Karpas-422 (cell line): ENCODE measurements at regions not wholly inside any gene's neighbourhood (a gene's known extent, or its start where the extent isn't known, plus 50 kb on each side); places are given as distances from the start of the nearest gene placed in this dataset.
"Not testable (repeated sequence)": the region's sequence is repeated elsewhere in the genome, so short reads cannot be mapped to it uniquely, and the experiment has no call there.

Experiments used
- DNase-seq: peaks from one replicate; pipeline ENCODE4 v3.0.0-alpha.2; 2015
- H2AFZ ChIP-seq: fragments of 200-600 bp; sonication (generic); 2 replicates; pipeline ENCODE4 v1.6.1; 2014; ENCODE audit warnings: antibody characterized with exemption, low read length, mixed read lengths
- H3K27ac ChIP-seq: fragments of 200-600 bp; sonication (generic); 2 replicates; pipeline ENCODE4 v1.5.1; 2014; ENCODE audit warnings: mild to moderate bottlenecking, low read length, moderate library complexity
- H3K27me3 ChIP-seq: fragments of 200-600 bp; sonication (generic); 2 replicates; pipeline ENCODE4 v1.6.1; 2014; ENCODE audit warnings: low read length, mixed read lengths
- H3K36me3 ChIP-seq: fragments of 200-600 bp; sonication (generic); 2 replicates; pipeline ENCODE4 v1.6.1; 2014; ENCODE audit warnings: low read length, mixed read lengths; ENCODE audit not compliant: insufficient read depth
- H3K4me1 ChIP-seq: fragments of 200-600 bp; sonication (generic); 2 replicates; pipeline ENCODE4 v1.6.1; 2014; ENCODE audit warnings: mild to moderate bottlenecking, low read length, mixed read lengths
- H3K4me2 ChIP-seq: fragments of 200-600 bp; sonication (generic); 2 replicates; pipeline ENCODE4 v1.6.1; 2014; ENCODE audit warnings: low read length, low read depth, mild to moderate bottlenecking; ENCODE audit not compliant: poor library complexity, severe bottlenecking
- H3K4me3 ChIP-seq: fragments of 200-600 bp; sonication (generic); 2 replicates; pipeline ENCODE4 v1.5.1; 2014; ENCODE audit warnings: mild to moderate bottlenecking, antibody characterized with exemption, low read length, mixed read lengths
- H3K79me2 ChIP-seq: fragments of 200-600 bp; sonication (generic); 2 replicates; pipeline ENCODE4 v1.6.1; 2014; ENCODE audit warnings: mild to moderate bottlenecking, low read length, mixed read lengths
- H3K9ac ChIP-seq: fragments of 200-600 bp; sonication (generic); 2 replicates; pipeline ENCODE4 v1.6.0; 2014; ENCODE audit warnings: low read length
- H3K9me2 ChIP-seq: fragments of 200-600 bp; sonication (generic), shearing (Covaris generic); replicated peaks from 2 replicates; pipeline ENCODE4 v1.6.0; 2014; ENCODE audit warnings: mild to moderate bottlenecking, low read length, moderate library complexity; ENCODE audit not compliant: insufficient read depth
- H3K9me3 ChIP-seq: fragments of 300-700, 200-600 bp; sonication (generic); 2 replicates; pipeline ENCODE4 v1.6.1; 2014; ENCODE audit warnings: low read length, mixed read lengths
- H4K20me1 ChIP-seq: fragments of 200-600 bp; sonication (generic); 2 replicates; pipeline ENCODE4 v1.6.1; 2014; ENCODE audit warnings: mild to moderate bottlenecking, antibody characterized with exemption, low read length, low read depth; ENCODE audit not compliant: insufficient read depth

- not testable (repeated sequence) for H3K79me2 ChIP-seq, H3K4me2 ChIP-seq, H3K36me3 ChIP-seq, H2AFZ ChIP-seq, H3K9ac ChIP-seq, H3K27me3 ChIP-seq, DNase-seq, H3K4me3 ChIP-seq, H3K4me1 ChIP-seq, H3K9me3 ChIP-seq, H3K27ac ChIP-seq, H4K20me1 ChIP-seq, H3K9me2 ChIP-seq
These were observed 483.6 kb downstream of the EIPR1 start for GRCh38 chr2:2894011-2894410.

- H3K36me3 ChIP-seq = no peaks in the 10 kb centered on the region
- no peaks in the 10 kb centered on the region for H4K20me1 ChIP-seq
- no peaks in the 10 kb centered on the region for H3K9me2 ChIP-seq
- H3K4me3 ChIP-seq = no peak overlapping the region
- no peaks in the 10 kb centered on the region for H3K4me1 ChIP-seq
- H2AFZ ChIP-seq = no peak overlapping the region
- H3K27ac ChIP-seq = no peak overlapping the region
- H3K79me2 ChIP-seq = no peaks in the 10 kb centered on the region
- H3K9me3 ChIP-seq = no peaks in the 10 kb centered on the region
- no peak overlapping the region for H3K4me2 ChIP-seq
- no peak for DNase-seq
- H3K27me3 ChIP-seq = no peaks in the 10 kb centered on the region
- H3K9ac ChIP-seq = no peak overlapping the region
These were observed 484.7 kb downstream of the EIPR1 start for GRCh38 chr2:2892892-2893291.

- Histone ChIP-seq H3K9ac (no peak overlapping the region), H3K9me2 (no peaks in the 10 kb centered on the region), H3K79me2 (no peaks in the 10 kb centered on the region), H4K20me1 (no peaks in the 10 kb centered on the region), H3K36me3 (no peaks in the 10 kb centered on the region), H3K4me3 (no peak overlapping the region), H3K27me3 (no peaks in the 10 kb centered on the region), H3K27ac (no peak overlapping the region), H3K9me3 (no peaks in the 10 kb centered on the region), H3K4me2 (no peak overlapping the region), H3K4me1 (no peaks in the 10 kb centered on the region), H2AFZ (no peak overlapping the region)
- DNase-seq = no peak
These were observed 485.2 kb downstream of the EIPR1 start for GRCh38 chr2:2892378-2892777.

DNA sequence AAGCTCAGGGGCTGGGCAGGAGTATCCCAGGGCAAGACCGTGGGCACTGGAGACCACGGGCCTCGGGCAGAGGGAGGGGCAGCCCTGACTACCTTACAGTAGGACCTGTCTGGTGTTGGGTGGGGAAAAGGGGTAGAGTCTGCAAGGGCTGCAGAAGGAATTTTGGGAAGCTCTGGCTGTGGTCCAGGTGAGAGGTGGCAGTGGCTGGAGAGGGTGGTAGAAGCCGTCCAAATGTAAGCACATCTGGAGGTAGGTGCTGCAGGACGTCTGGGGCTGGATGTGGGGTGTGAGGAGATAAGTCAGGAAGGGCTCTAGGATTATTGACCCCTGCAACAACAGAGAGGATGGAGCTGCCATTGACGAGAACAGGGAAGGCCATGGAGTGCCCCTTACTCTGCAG is 486.7 kb downstream of the EIPR1 start:
- Histone ChIP-seq H3K79me2 (no peaks in the 10 kb centered on the region), H3K36me3 (no peaks in the 10 kb centered on the region), H3K4me1 (no peaks in the 10 kb centered on the region), H3K4me3 (no peak overlapping the region), H4K20me1 (no peaks in the 10 kb centered on the region), H3K9me2 (no peaks in the 10 kb centered on the region), H3K9me3 (no peaks in the 10 kb centered on the region), H3K27me3 (no peaks in the 10 kb centered on the region), H3K9ac (no peak overlapping the region), H2AFZ (no peak overlapping the region), H3K4me2 (no peak overlapping the region), H3K27ac (no peak overlapping the region)
- no peak for DNase-seq

DNA sequence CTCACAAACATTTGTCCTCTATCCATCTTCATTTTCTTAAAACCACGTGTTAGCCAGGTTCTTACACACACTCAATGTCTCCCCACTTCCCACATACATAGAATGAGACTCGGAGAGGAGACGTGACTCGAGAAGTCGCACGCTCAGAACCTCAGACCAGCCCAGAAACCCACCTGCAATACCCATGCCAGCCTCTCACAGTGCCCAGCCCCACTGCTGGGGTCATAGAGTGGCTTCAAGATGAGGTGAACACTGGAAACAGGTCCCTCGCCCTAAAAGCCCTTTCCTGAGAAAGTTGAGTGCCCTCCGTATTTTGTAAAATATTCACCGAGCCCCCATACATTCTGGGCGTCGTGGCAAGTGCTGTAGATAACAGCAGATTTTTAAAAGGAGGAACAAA is 487.4 kb downstream of the EIPR1 start:
- Histone ChIP-seq H3K4me1 (no peaks in the 10 kb centered on the region), H3K9me2 (no peaks in the 10 kb centered on the region), H4K20me1 (no peaks in the 10 kb centered on the region), H3K9me3 (no peaks in the 10 kb centered on the region), H3K27me3 (no peaks in the 10 kb centered on the region), H3K27ac (no peak overlapping the region), H3K9ac (no peak overlapping the region), H3K4me3 (no peak overlapping the region), H3K36me3 (no peaks in the 10 kb centered on the region), H3K4me2 (no peak overlapping the region), H2AFZ (no peak overlapping the region), H3K79me2 (no peaks in the 10 kb centered on the region)
- DNase-seq = no peak

GRCh38 chr2:2889646-2890045 is 488.0 kb downstream of the EIPR1 start:
- Histone ChIP-seq H3K9ac (no peak overlapping the region), H3K36me3 (no peaks in the 10 kb centered on the region), H2AFZ (no peak overlapping the region), H3K4me1 (no peaks in the 10 kb centered on the region), H3K27ac (no peak overlapping the region), H3K9me3 (no peaks in the 10 kb centered on the region), H4K20me1 (no peaks in the 10 kb centered on the region), H3K4me2 (no peak overlapping the region), H3K4me3 (no peak overlapping the region), H3K9me2 (no peaks in the 10 kb centered on the region), H3K79me2 (no peaks in the 10 kb centered on the region), H3K27me3 (no peaks in the 10 kb centered on the region)
- DNase-seq = no peak

DNA sequence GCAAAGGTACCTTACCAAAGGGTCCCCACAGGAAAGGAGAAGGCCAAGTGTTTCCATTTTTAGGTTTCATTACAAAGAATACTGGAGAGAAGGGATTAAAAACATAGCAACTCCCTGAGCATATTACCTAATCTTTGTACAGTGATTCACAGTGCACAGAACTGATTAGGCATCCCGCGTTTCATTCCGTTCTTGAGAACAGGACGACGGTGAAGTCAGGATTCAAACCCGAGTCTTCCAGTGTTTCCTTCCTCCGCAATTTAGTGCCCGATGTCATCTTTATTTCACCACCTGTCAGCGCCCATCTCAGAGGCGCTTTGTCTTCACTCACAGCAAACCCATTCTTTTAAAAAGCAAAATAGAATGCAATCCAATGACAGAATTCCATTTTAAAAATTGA is 488.5 kb downstream of the EIPR1 start:
- DNase-seq = no peak
- Histone ChIP-seq H3K4me3 (no peak overlapping the region), H3K9me3 (no peaks in the 10 kb centered on the region), H3K27ac (no peak overlapping the region), H3K9ac (no peak overlapping the region), H3K79me2 (no peaks in the 10 kb centered on the region), H3K27me3 (no peaks in the 10 kb centered on the region), H3K4me2 (no peak overlapping the region), H3K9me2 (no peaks in the 10 kb centered on the region), H2AFZ (no peak overlapping the region), H4K20me1 (no peaks in the 10 kb centered on the region), H3K4me1 (no peaks in the 10 kb centered on the region), H3K36me3 (no peaks in the 10 kb centered on the region)

DNA sequence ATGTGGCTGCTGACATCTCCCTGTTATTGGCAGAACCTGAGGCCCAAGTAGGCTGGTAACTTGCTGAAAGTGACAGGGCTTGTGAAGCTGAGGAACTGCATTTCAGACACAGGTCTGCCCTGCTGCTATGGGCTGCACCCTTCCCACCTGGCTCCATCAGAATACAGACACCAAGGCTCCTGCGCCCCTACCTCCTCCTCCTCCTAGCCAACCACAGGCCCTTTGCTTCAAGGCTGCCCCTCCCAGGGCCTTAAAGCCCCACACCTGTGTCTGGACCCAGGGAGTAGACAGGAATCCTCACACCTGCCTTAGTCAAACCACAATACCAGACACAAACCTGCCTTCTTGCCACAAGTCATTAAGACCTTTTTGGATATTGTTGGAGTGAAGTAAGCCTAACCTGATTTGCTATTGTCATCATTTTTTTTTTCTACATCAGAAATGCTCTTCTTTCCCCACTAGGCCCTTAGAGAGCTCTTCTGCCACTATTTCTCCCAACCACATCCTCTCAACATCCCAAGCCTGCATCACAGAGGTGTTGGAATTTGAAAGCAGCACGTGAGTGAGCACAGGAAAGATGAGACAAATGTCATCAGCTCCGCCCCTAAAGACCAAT is 489.7 kb downstream of the EIPR1 start:
- Histone ChIP-seq H2AFZ (no peak overlapping the region), H3K9ac (no peak overlapping the region), H3K79me2 (no peaks in the 10 kb centered on the region), H4K20me1 (no peaks in the 10 kb centered on the region), H3K4me1 (no peaks in the 10 kb centered on the region), H3K4me3 (no peak overlapping the region), H3K9me2 (no peaks in the 10 kb centered on the region), H3K9me3 (no peaks in the 10 kb centered on the region), H3K4me2 (no peak overlapping the region), H3K27ac (no peak overlapping the region), H3K36me3 (no peaks in the 10 kb centered on the region), H3K27me3 (no peaks in the 10 kb centered on the region)
- DNase-seq = no peak

GRCh38 chr2:2886922-2887321 is 490.7 kb downstream of the EIPR1 start:
- Histone ChIP-seq H3K27ac (no peak overlapping the region), H3K9ac (no peak overlapping the region), H3K4me2 (no peak overlapping the region), H3K79me2 (no peaks in the 10 kb centered on the region), H3K4me1 (no peaks in the 10 kb centered on the region), H2AFZ (no peak overlapping the region), H4K20me1 (no peaks in the 10 kb centered on the region), H3K9me3 (no peaks in the 10 kb centered on the region), H3K36me3 (no peaks in the 10 kb centered on the region), H3K4me3 (no peak overlapping the region), H3K9me2 (no peaks in the 10 kb centered on the region), H3K27me3 (no peaks in the 10 kb centered on the region)
- DNase-seq = no peak
